Nephron (organoid): ENCODE measurements at regions not wholly inside any gene's neighbourhood (a gene's known extent, or its start where the extent isn't known, plus 50 kb on each side); places are given as distances from the start of the nearest gene placed in this dataset.

Source experiments
- H3K27ac Mint-ChIP-seq, 3 experiments: 2 replicates each; pipeline ENCODE4 v1.8.0; 2020; ENCODE audit warnings: mixed read lengths in 3 of 3, mild to moderate bottlenecking in 2 of 3, moderate library complexity in 1 of 3
- H3K27me3 Mint-ChIP-seq: 2 replicates; pipeline ENCODE4 v1.8.0; 2021; ENCODE audit warnings: low read depth, mild to moderate bottlenecking, moderate library complexity, mixed read lengths
- H3K36me3 Mint-ChIP-seq: 2 replicates; pipeline ENCODE4 v1.8.0; 2020; ENCODE audit warnings: low read depth, mixed read lengths
- H3K4me1 Mint-ChIP-seq: 2 replicates; pipeline ENCODE4 v1.8.0; 2020; ENCODE audit warnings: mixed read lengths
- H3K4me3 Mint-ChIP-seq, 3 experiments: 2 replicates each; pipeline ENCODE4 v1.8.0; 2020; ENCODE audit warnings: mild to moderate bottlenecking in 3 of 3, mixed read lengths in 3 of 3, moderate library complexity in 2 of 3
- H3K9me3 Mint-ChIP-seq: 2 replicates; pipeline ENCODE4 v1.8.0; 2020; ENCODE audit warnings: mixed read lengths
- CTCF ChIP-seq, 3 experiments: fragments of 200-600 bp; sonication (generic); IDR thresholded peaks; one replicate each; pipeline ENCODE4 v1.5.0; 2021; ENCODE audit warnings: antibody characterized with exemption in 3 of 3; ENCODE audit not compliant: unreplicated experiment in 3 of 3

GRCh38 chr2:62379566-62379965 is 126.4 kb downstream of the TMEM17 start:
- peaks cover 8% of the 10 kb centered on the region for H3K4me1 Mint-ChIP-seq
- no peaks in the 10 kb centered on the region for H3K36me3 Mint-ChIP-seq
- no peak overlapping the region for H3K27ac Mint-ChIP-seq
- H3K4me3 Mint-ChIP-seq = no peak overlapping the region
- H3K9me3 Mint-ChIP-seq = no peaks in the 10 kb centered on the region
- no peaks in the 10 kb centered on the region for H3K27me3 Mint-ChIP-seq
- TF ChIP-seq CTCF (IDR thresholded peaks at IDR 0.05; ENCODE audit: unreplicated experiment in 3 of 3) = no peak

GRCh38 chr2:62375113-62375420 is 130.9 kb downstream of the TMEM17 start:
- peak overlapping the region in 1 of 3 experiments; percentile 73 for H3K27ac Mint-ChIP-seq
- no peak overlapping the region for H3K4me3 Mint-ChIP-seq

GRCh38 chr2:62374301-62375112 is 131.5 kb downstream of the TMEM17 start:
- no peak overlapping the region for H3K4me3 Mint-ChIP-seq
- H3K27me3 Mint-ChIP-seq = no peaks in the 10 kb centered on the region
- TF ChIP-seq CTCF (IDR thresholded peaks at IDR 0.05; ENCODE audit: unreplicated experiment in 3 of 3) = no peak
- H3K27ac Mint-ChIP-seq = peak overlapping the region in 1 of 3 experiments; percentile 73
- H3K4me1 Mint-ChIP-seq = no peaks in the 10 kb centered on the region
- peaks cover 10% of the 10 kb centered on the region for H3K9me3 Mint-ChIP-seq
- H3K36me3 Mint-ChIP-seq = no peaks in the 10 kb centered on the region

More at GRCh38 chr2:62375113-62375420, 130.9 kb downstream of the TMEM17 start:
- no peaks in the 10 kb centered on the region for H3K36me3 Mint-ChIP-seq
- H3K9me3 Mint-ChIP-seq = peaks cover 10% of the 10 kb centered on the region
- no peaks in the 10 kb centered on the region for H3K27me3 Mint-ChIP-seq
- H3K4me1 Mint-ChIP-seq = no peaks in the 10 kb centered on the region
- TF ChIP-seq CTCF (IDR thresholded peaks at IDR 0.05; ENCODE audit: unreplicated experiment in 3 of 3) = no peak

- H3K36me3 Mint-ChIP-seq = no peaks in the 10 kb centered on the region
- peaks cover 10% of the 10 kb centered on the region for H3K9me3 Mint-ChIP-seq
- H3K4me1 Mint-ChIP-seq = no peaks in the 10 kb centered on the region
- no peaks in the 10 kb centered on the region for H3K27me3 Mint-ChIP-seq
- no peak overlapping the region for H3K27ac Mint-ChIP-seq
- no peak for TF ChIP-seq CTCF (IDR thresholded peaks at IDR 0.05; ENCODE audit: unreplicated experiment in 3 of 3)
- H3K4me3 Mint-ChIP-seq = no peak overlapping the region
Measured at GRCh38 chr2:62372824-62373223, 133.2 kb downstream of the TMEM17 start.

GRCh38 chr2:62370321-62371250 is 135.4 kb downstream of the TMEM17 start:
- Mint-ChIP-seq H3K27ac (no peak overlapping the region), H3K9me3 (peaks cover 10% of the 10 kb centered on the region), H3K4me3 (no peak overlapping the region), H3K27me3 (peaks cover under 1% of the 10 kb centered on the region), H3K36me3 (no peaks in the 10 kb centered on the region), H3K4me1 (no peaks in the 10 kb centered on the region)
- no peak for TF ChIP-seq CTCF (IDR thresholded peaks at IDR 0.05; ENCODE audit: unreplicated experiment in 3 of 3)
